Stimulated activated naive CD8-positive, alpha-beta T cell treated with anti-CD3 and anti-CD28 coated beads, Interleukin-15, Interleukin-2, amounts not matched to agents 100 ng/mL and 50 ng/mL, for 24 hours (primary cell): ENCODE measurements at regions not wholly inside any gene's neighbourhood (a gene's known extent, or its start where the extent isn't known, plus 50 kb on each side); places are given as distances from the start of the nearest gene placed in this dataset.

Experiments
- H3K27ac Mint-ChIP-seq: one replicate; pipeline ENCODE4 v1.8.0; 2021; ENCODE audit warnings: mild to moderate bottlenecking, mixed read lengths
- H3K27me3 Mint-ChIP-seq: one replicate; pipeline ENCODE4 v1.8.0; 2021; ENCODE audit warnings: mixed read lengths
- H3K36me3 Mint-ChIP-seq: one replicate; pipeline ENCODE4 v1.8.0; 2021; ENCODE audit warnings: low read depth, mixed read lengths
- H3K4me1 Mint-ChIP-seq: one replicate; pipeline ENCODE4 v1.8.0; 2021; ENCODE audit warnings: low read depth, mixed read lengths
- H3K4me3 Mint-ChIP-seq: one replicate; pipeline ENCODE4 v1.8.0; 2021; ENCODE audit warnings: mild to moderate bottlenecking, mixed read lengths
- H3K9me3 Mint-ChIP-seq: one replicate; pipeline ENCODE4 v1.8.0; 2021; ENCODE audit warnings: mixed read lengths

GRCh38 chr11:19336331-19336730 lies 95.6 kb upstream of the E2F8 start:
- H3K27me3 Mint-ChIP-seq = peaks cover 37% of the 10 kb centered on the region
- no peaks in the 10 kb centered on the region for H3K9me3 Mint-ChIP-seq
- H3K4me3 Mint-ChIP-seq = no peak overlapping the region
- H3K36me3 Mint-ChIP-seq = no peaks in the 10 kb centered on the region
- H3K27ac Mint-ChIP-seq = no peak overlapping the region
- no peaks in the 10 kb centered on the region for H3K4me1 Mint-ChIP-seq

- no peak overlapping the region for H3K4me3 Mint-ChIP-seq
- no peaks in the 10 kb centered on the region for H3K9me3 Mint-ChIP-seq
- peaks cover 21% of the 10 kb centered on the region for H3K27me3 Mint-ChIP-seq
- no peaks in the 10 kb centered on the region for H3K36me3 Mint-ChIP-seq
- H3K4me1 Mint-ChIP-seq = no peaks in the 10 kb centered on the region
- H3K27ac Mint-ChIP-seq = no peak overlapping the region
These were observed 91.7 kb upstream of the E2F8 start for GRCh38 chr11:19332476-19332875.

GRCh38 chr11:19330416-19330815 lies 89.7 kb upstream of the E2F8 start:
- Mint-ChIP-seq H3K4me1 (no peaks in the 10 kb centered on the region), H3K9me3 (no peaks in the 10 kb centered on the region), H3K4me3 (no peak overlapping the region), H3K36me3 (no peaks in the 10 kb centered on the region), H3K27ac (no peak overlapping the region), H3K27me3 (peaks cover 21% of the 10 kb centered on the region)

GRCh38 chr11:19329970-19330369 lies 89.2 kb upstream of the E2F8 start:
- Mint-ChIP-seq H3K27me3 (peaks cover 23% of the 10 kb centered on the region), H3K36me3 (no peaks in the 10 kb centered on the region), H3K4me1 (no peaks in the 10 kb centered on the region), H3K27ac (no peak overlapping the region), H3K9me3 (no peaks in the 10 kb centered on the region), H3K4me3 (no peak overlapping the region)

DNA sequence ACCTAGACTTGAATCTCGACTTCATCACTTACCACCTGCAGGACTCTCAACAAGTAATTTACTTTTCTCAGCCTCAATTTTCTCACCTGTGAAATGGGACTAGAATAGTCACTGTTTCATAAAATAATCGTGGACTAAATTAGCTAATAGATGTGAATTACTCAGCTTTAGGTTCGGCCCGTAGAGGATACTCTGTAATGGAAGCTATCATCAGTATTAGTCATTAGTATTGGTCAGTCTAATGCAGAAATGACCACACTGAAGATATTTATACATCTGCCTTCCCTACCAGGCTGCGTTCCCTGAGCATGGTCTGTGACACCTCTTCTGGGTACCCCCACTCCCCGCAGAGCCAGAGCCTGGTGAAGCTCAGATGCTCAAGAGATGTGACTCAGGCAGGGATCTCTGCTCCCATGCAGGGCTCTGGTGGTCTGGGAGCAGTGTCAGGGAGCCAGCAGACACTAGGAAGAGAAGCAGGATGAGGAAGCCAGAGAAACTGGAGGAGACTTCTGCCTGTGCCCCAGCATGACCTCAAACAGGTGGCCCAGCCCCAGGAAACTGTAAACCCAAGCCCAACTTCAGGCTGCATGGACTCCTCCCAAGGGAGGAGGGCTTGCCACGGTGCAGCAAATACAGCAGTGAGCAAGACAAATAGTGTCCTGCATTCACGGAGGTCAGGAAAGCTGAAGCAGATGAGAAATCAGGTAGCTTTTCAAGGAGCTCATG lies 88.0 kb upstream of the E2F8 start:
- no peak overlapping the region for H3K4me3 Mint-ChIP-seq
- H3K27ac Mint-ChIP-seq = no peak overlapping the region
- H3K27me3 Mint-ChIP-seq = peaks cover 25% of the 10 kb centered on the region
- no peaks in the 10 kb centered on the region for H3K4me1 Mint-ChIP-seq
- no peaks in the 10 kb centered on the region for H3K36me3 Mint-ChIP-seq
- no peaks in the 10 kb centered on the region for H3K9me3 Mint-ChIP-seq

DNA sequence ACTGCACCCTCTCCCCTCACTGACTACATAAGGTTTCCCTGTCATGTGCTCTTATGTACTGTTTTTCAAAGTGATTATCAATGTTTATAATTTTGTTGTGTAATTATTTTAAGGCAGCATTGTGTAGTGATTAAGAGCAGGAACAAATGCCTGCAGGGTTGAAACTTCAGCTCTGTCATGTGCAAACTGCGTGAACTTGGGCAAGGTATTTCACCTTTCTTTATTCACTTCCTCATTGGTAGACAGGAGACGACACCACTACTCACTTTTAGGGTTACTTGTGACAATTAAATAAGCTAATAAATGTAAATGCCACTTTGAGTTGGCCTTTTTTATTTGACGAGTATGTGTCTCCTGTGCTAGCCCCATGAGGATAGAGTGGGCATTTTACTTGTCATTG lies 86.5 kb upstream of the E2F8 start:
- Mint-ChIP-seq H3K27me3 (peaks cover 25% of the 10 kb centered on the region), H3K9me3 (no peaks in the 10 kb centered on the region), H3K27ac (no peak overlapping the region), H3K4me3 (no peak overlapping the region), H3K4me1 (no peaks in the 10 kb centered on the region), H3K36me3 (no peaks in the 10 kb centered on the region)

DNA sequence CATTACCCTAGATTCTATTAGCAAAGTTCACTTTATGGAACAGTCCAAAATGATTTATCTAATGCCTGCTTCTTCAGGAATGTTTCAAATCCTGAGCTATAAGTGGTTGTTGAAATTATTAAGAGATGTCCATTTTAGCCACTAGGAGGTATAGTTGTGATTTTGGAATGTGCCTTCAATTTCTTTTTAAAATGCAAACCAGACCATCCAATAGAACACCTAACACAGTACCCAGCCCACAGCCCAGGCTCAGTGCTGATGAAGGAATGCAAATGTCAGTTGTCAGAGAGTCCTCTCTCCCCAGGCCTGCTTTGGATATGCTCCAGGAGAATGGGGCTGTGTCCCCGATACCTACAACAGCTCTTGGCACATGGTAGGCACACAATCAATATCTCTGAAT lies 85.8 kb upstream of the E2F8 start:
- no peak overlapping the region for H3K27ac Mint-ChIP-seq
- H3K4me3 Mint-ChIP-seq = no peak overlapping the region
- no peaks in the 10 kb centered on the region for H3K4me1 Mint-ChIP-seq
- no peaks in the 10 kb centered on the region for H3K9me3 Mint-ChIP-seq
- peaks cover 25% of the 10 kb centered on the region for H3K27me3 Mint-ChIP-seq
- no peaks in the 10 kb centered on the region for H3K36me3 Mint-ChIP-seq

DNA sequence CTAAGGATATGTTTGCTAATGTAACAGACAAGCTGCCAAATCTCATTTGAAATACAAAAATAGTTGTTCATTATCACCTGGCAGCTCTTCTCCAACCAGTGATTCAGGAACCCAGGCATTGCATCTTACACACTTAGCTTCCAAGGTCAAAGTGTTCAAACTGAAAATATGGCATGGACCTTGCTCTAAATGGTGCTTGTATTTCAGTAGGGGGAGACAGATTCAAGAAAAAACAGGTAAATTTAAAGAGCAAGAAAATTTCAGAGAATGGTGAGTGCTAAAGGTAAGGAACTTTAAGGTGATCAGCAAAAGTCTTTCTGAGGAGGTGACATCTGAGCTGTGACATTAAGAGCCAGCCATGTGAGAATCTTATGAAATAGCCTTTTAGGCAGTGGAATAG lies 82.8 kb upstream of the E2F8 start:
- Mint-ChIP-seq H3K36me3 (no peaks in the 10 kb centered on the region), H3K4me3 (no peak overlapping the region), H3K27ac (no peak overlapping the region), H3K27me3 (peaks cover 29% of the 10 kb centered on the region), H3K4me1 (no peaks in the 10 kb centered on the region), H3K9me3 (no peaks in the 10 kb centered on the region)

DNA sequence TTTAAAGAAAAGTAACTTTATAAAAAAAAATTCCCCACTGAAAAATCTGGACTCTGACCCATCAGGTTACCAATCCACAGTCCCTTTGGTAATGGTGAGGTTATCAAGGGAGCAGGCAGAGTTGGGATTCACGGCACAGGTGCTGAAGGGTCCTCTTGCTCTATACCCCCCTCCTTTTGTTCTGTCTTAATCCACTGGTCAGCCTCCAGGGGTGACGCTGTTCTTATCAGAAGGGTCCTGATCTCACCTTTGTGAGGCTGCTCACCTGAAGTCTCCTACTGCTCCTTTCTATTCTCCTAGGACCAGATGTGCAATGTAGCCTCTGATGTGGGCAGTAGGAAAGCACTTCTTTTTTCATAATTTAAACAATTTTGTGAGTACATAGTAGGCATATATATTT lies 80.6 kb upstream of the E2F8 start:
- Mint-ChIP-seq H3K4me3 (no peak overlapping the region), H3K4me1 (no peaks in the 10 kb centered on the region), H3K9me3 (no peaks in the 10 kb centered on the region), H3K36me3 (no peaks in the 10 kb centered on the region), H3K27ac (no peak overlapping the region), H3K27me3 (peaks cover 29% of the 10 kb centered on the region)

GRCh38 chr11:19320827-19321226 lies 80.1 kb upstream of the E2F8 start:
- no peaks in the 10 kb centered on the region for H3K4me1 Mint-ChIP-seq
- H3K4me3 Mint-ChIP-seq = no peak overlapping the region
- H3K36me3 Mint-ChIP-seq = no peaks in the 10 kb centered on the region
- no peaks in the 10 kb centered on the region for H3K9me3 Mint-ChIP-seq
- H3K27me3 Mint-ChIP-seq = peaks cover 29% of the 10 kb centered on the region
- no peak overlapping the region for H3K27ac Mint-ChIP-seq

DNA sequence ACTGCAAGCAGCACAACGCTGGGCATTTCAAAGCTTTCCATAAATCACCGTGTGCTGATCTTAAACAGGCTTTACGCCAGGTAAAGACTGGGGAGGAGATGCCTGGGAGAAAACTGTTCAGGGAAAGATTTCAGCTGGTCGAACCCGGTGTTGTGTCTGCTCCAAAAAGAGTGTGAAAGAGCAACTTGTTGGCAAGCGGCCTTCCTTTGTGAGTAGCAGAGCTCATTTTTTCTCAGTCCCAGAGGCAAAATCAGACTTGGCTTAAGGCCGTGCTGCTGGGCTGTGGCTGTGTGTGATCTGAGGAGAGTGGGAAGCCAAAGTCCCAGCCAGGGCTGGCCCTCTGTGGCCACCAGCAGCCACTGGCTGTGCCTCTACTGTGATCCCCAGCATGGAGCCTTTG lies 75.7 kb upstream of the E2F8 start:
- Mint-ChIP-seq H3K27ac (no peak overlapping the region), H3K4me3 (no peak overlapping the region), H3K4me1 (no peaks in the 10 kb centered on the region), H3K27me3 (peaks cover 12% of the 10 kb centered on the region), H3K36me3 (no peaks in the 10 kb centered on the region), H3K9me3 (no peaks in the 10 kb centered on the region)

GRCh38 chr11:19315511-19315910 lies 74.8 kb upstream of the E2F8 start:
- peaks cover 12% of the 10 kb centered on the region for H3K27me3 Mint-ChIP-seq
- H3K4me1 Mint-ChIP-seq = no peaks in the 10 kb centered on the region
- no peaks in the 10 kb centered on the region for H3K9me3 Mint-ChIP-seq
- H3K27ac Mint-ChIP-seq = no peak overlapping the region
- H3K4me3 Mint-ChIP-seq = no peak overlapping the region
- no peaks in the 10 kb centered on the region for H3K36me3 Mint-ChIP-seq

DNA sequence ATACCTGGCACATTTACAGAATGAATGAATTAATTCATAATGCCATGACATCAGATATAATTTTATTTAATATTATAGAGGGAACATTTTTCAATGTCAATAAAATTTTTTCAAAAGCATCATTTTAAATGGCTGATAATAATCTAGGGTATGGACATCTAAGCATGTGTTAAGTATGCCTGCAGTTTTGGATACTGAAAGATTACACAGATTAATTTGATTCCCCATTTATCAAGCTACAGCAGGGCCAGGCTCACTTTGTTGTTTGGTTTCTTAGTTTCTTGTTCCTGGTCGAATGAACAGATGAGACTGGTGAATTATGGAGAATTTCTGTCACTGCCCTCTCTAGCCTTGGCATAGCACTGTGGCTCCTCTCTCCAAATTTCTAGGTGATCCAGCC lies 72.4 kb upstream of the E2F8 start:
- Mint-ChIP-seq H3K27me3 (no peaks in the 10 kb centered on the region), H3K4me1 (no peaks in the 10 kb centered on the region), H3K27ac (no peak overlapping the region), H3K36me3 (no peaks in the 10 kb centered on the region), H3K4me3 (no peak overlapping the region), H3K9me3 (no peaks in the 10 kb centered on the region)

DNA sequence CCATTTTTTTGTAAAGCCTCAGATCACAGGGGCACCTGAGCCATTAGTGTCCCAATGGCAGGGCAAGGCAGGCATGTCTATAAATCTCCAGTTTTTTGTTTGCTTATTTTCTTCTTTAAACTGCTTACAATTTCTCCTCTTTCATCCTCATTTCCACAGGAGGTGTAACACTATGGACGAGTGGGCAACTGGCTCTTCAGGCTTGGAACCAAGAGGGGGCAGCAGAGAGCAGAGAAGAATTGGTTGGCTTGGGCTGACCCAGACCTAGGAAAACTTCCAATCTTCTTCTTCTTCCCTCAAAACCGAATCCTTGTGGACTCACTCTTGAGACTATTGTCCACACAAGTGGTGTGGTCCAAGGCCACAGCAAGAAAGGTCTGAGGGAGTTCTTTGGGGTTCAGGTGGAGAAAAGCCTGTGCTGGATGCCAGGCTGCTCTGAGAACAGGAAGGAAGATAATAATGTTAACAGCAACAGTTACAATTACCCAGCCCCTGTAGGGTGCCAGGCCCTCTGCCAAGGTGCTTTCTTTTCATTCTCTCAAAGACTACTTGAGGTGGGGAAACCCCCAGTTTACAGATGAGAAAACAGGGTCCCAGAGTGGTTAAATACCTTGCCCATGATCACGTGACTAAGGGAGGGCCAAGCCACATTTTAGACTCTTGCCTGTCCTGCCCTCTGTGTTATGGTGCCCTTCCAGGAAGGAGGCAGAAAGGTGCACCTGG lies 70.7 kb upstream of the E2F8 start:
- Mint-ChIP-seq H3K4me1 (no peaks in the 10 kb centered on the region), H3K27ac (no peak overlapping the region), H3K9me3 (no peaks in the 10 kb centered on the region), H3K36me3 (no peaks in the 10 kb centered on the region), H3K27me3 (peaks cover 3% of the 10 kb centered on the region), H3K4me3 (no peak overlapping the region)

DNA sequence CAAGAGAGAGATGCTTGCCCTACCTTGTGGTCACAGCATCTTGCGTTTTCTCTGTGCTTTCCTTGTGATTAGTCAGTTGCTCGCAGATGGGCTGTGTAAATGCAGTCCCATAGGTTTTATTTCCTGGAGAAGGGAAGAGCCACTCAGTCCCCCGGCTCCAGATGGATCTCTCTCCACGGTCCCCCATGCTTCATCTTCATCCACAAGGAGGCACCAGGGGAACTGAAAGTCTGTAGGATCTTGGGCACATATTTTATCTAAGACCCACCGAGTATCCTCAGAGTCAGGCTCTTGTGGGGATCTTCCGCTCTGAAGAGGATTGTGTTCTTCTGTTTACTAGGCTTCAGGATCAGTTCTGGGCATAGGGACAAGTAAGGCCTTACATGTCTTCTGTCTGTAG lies 66.8 kb upstream of the E2F8 start:
- Mint-ChIP-seq H3K4me3 (no peak overlapping the region), H3K9me3 (no peaks in the 10 kb centered on the region), H3K27ac (no peak overlapping the region), H3K4me1 (no peaks in the 10 kb centered on the region), H3K27me3 (peaks cover 10% of the 10 kb centered on the region), H3K36me3 (no peaks in the 10 kb centered on the region)
